GM12892 (cell line): ENCODE measurements at regions not wholly inside any gene's neighbourhood (a gene's known extent, or its start where the extent isn't known, plus 50 kb on each side); places are given as distances from the start of the nearest gene placed in this dataset.
"Not testable (repeated sequence)": the region's sequence is repeated elsewhere in the genome, so short reads cannot be mapped to it uniquely, and the experiment has no call there.

Experiments used
- DNase-seq: peaks from one replicate; pipeline ENCODE4 v3.0.0; 2011; ENCODE audit not compliant: insufficient read length
- FAIRE-seq: peaks from 2 replicates; lab custom pipeline; 2011; peaks lifted over from hg19 to GRCh38; lab: Jason Lieb, UNC
- POLR2A ChIP-seq: IDR thresholded peaks from 2 replicates; pipeline ENCODE4 v1.6.1; 2011; ENCODE audit warnings: low read depth, low read length, control low read depth
- POLR2AphosphoS5 ChIP-seq: IDR thresholded peaks from 2 replicates; pipeline ENCODE4 v1.6.1; 2011; ENCODE audit warnings: low read depth, low read length, control low read depth
- TAF1 ChIP-seq: IDR thresholded peaks from 2 replicates; pipeline ENCODE4 v1.6.1; 2011; ENCODE audit warnings: low read depth, mild to moderate bottlenecking, control low read depth, low read length, borderline replicate concordance

DNA sequence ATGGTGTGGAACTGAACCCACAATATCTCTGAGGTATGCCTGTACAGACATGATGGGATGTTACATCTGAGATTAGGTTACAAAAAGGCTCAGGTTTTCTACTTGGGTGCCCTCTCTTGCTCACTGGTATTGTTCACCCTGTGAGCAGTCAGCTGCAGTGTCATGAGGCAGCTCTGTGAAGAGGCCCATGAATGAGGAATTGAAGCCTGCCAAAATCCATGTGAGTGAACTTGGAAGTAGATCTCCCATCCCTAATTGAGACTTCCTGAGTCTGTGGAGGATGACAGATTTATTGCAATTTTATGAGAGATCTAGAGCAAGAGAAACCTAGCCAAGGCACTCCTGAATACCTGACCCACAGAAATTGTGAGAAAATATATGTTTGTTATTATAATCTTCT lies 404.9 kb upstream of the ZEB2 start:
- TF ChIP-seq POLR2AphosphoS5 (no peak), TAF1 (no peak), POLR2A (no peak)
- no peak for FAIRE-seq
- no peak for DNase-seq

DNA sequence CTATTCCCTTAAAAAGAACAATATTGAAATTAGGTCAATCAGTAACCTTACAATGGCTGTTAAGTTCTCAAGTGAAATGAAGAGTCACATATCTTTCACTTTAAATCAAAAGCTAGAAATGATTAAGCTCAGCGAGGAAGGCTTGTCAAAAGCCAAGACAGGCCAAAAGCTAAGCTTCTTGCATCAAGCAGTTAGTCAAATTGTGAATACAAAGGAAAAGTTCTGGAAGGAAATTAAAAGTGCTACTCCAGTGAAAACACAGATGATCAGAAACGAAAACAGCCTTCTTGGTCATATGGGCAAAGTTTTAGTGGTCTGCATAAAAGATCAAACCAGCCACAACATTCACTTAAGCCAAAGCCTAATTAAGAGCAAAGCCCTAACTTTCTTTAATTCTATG lies 402.6 kb upstream of the ZEB2 start:
- no peak for DNase-seq
- FAIRE-seq = no peak
- no peak for TF ChIP-seq POLR2A
- TF ChIP-seq POLR2AphosphoS5 = no peak
- no peak for TF ChIP-seq TAF1

DNA sequence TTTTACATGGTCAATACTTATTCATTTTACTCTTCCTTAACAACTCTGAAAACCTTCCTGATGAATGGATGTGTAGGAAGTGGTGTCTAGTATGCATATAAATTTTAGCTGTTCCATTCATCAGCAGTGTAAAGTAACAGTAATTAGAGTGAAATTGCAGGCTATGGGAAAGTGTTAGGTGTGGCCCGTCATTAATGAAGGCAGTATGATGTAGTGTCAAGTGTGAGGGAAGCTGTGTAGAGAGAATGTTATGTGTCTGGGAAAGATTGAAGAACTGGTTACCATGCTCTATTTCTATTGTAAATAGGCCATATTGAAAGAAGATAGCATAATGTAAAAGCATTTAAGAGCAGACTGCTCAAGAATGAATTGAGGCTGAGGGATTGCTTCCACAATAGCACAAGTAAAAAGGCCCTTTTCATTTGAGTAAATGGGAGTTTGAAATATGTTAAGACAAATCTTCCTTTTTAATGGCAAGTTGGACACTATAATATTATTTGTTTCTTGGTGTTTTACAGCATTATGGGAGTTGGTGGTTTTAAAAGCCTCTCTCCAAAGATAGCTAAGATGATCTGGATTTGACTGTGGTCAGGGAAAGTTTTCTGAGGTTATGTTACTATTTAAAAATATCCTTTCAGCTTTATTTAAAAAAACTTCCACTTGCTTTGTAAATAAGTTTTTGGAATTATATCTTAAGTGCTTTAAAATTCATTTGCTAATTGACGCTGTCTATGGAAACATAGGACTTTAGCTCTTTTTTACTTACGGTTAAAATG lies 401.0 kb upstream of the ZEB2 start:
- no peak for FAIRE-seq
- DNase-seq = no peak
- TF ChIP-seq TAF1 (no peak), POLR2AphosphoS5 (no peak), POLR2A (no peak)

DNA sequence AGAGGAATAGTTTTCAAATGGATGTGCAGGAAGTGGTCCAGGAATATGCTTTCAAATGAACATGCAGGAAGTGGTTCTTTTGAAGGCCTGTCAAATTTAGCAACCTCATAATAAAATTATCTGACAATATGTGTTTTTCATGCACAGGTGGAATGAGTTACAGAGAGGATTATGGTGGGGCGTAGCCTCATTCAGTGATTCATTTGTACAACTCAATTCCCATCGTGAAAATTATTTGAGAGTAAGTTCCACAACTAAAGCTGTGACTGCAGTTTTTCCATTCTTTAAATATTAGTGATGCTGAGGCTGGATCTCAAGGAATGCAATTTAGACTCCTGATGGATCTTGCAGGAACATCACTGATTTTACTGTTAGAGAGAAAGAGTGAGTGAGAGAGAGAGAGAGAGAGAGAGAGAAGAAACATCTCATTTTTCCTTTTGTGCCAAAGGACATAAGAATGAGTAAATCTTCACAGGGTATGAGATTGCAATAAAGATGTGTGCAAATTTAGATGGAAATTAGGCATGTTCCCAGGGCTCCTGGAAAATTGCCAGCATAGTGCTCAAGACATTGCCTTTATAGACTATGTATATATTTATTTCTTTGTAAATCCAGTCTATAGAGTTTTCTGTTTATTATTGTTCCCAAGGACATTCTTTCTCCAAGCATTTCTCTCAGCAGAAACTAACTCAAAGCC lies 394.9 kb upstream of the ZEB2 start:
- DNase-seq = no peak
- no peak for FAIRE-seq
- TF ChIP-seq TAF1 = no peak
- TF ChIP-seq POLR2AphosphoS5 = no peak
- TF ChIP-seq POLR2A = no peak

DNA sequence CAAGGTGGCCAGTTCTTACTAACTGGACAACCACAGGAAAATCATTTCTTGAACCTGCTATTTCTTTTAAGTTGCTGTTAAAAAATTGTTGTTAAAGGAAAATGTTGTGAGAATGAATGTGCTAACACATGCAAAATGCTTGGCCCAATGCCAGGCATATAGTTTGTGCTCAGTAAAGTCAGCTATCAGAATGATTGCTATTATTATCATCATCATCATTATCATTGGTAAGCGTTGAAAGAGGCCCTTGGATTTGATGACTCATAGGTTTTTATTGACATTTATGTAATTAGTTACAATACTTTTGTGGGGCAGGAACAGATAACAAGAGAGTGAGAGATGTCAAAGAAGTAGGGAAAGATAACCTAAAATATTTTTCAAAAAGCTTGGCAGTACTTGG lies 394.2 kb upstream of the ZEB2 start:
- FAIRE-seq (no peak), DNase-seq (no peak)
- TF ChIP-seq TAF1 = no peak
- TF ChIP-seq POLR2AphosphoS5 = no peak
- TF ChIP-seq POLR2A = no peak

DNA sequence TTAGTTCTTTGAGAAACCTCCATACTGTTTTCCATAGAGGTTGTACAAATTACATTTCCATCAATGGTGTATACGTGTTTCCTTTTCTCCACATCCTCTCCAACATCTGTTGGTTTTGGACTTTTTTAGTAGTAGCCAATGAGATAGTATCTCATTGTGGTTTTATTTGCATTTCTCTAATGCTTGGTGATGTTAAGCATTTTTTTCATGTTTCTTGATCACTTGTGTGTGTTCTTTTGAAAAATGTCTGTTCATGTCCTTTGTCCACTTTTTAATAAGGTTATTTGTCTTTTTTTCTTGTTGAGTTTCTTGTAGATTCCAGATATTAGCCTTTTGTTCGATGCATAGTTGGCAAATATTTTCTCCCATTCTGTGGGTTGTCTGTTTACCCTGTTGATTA lies 392.3 kb upstream of the ZEB2 start:
- DNase-seq = no peak

DNA sequence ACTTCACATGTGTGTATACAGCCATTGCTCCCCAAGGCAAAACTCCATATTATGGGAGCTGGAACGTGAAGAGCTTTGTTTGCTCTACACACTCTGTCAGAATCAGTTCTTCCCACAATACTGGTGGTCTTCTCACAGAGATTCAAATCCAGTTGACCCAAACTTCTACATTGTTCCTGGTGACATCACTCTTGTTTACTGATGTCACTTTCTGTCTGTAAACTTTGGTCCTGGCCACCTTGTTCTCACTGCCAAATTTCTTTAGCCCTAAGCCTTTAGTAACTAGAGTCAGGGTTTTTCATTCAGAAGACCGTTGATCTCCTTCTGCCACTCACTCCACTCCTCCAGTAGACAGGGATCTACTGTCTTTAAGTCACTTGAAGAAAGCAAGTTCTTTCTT lies 386.0 kb upstream of the ZEB2 start:
- TF ChIP-seq POLR2AphosphoS5 (no peak), TAF1 (no peak), POLR2A (no peak)
- DNase-seq (no peak), FAIRE-seq (no peak)

More for the DNA sequence above, 392.3 kb upstream of the ZEB2 start:
- TF ChIP-seq TAF1 = no peak
- no peak for FAIRE-seq

DNA sequence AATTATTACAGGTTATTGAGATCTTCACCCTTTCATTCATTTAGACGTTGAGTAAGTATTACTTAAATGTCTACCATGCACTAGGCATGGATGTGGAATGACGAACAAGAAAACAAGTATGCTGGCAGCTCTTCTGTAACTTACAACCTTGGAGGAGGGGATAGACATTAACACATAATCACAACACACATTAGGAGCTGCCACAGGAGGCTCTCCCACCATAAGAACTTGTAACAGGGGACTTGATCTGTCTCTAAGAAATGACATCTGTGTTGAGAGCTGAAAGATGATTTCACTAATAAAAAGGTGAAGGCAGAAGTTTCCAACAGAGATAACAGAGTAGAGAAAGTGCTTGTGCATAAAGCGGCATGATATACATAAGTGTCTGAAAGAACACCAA lies 384.7 kb upstream of the ZEB2 start:
- FAIRE-seq = no peak
- no peak for TF ChIP-seq POLR2A
- TF ChIP-seq POLR2AphosphoS5 = no peak
- no peak for TF ChIP-seq TAF1

DNA sequence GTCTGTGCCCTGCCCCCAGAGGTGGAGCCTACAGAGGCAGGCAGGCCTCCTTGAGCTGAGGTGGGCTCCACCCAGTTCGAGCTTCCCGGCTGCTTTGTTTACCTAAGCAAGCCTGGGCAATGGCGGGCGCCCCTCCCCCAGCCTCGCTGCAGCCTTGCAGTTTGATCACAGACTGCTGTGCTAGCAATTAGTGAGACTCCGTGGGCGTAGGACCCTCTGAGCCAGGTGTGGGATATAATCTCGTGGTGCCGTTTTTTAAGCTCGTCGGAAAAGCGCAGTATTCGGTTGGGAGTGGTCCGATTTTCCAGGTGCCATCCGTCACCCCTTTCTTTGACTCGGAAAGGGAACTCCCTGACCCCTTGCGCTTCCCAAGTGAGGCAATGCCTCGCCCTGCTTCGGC lies 383.1 kb upstream of the ZEB2 start:
- FAIRE-seq = not testable (repeated sequence)

More for the DNA sequence above, 384.7 kb upstream of the ZEB2 start:
- DNase-seq = no peak

DNA sequence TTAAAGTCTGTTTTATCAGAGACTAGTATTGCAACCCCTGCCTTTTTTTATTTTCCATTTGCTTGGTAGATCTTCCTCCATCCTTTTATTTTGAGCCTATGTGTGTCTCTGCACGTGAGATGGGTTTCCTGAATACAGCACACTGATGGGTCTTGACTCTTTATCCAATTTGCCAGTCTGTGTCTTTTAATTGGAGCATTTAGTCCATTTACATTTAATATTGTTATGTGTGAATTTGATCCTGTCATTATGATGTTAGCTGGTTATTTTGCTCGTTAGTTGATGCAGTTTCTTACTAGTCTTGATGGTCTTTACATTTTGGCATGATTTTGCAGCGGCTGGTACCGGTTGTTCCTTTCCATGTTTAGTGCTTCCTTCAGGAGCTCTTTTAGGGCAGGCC lies 381.5 kb upstream of the ZEB2 start:
- DNase-seq, FAIRE-seq: not testable (repeated sequence)

More for the DNA sequence above, 383.1 kb upstream of the ZEB2 start:
- not testable (repeated sequence) for DNase-seq

DNA sequence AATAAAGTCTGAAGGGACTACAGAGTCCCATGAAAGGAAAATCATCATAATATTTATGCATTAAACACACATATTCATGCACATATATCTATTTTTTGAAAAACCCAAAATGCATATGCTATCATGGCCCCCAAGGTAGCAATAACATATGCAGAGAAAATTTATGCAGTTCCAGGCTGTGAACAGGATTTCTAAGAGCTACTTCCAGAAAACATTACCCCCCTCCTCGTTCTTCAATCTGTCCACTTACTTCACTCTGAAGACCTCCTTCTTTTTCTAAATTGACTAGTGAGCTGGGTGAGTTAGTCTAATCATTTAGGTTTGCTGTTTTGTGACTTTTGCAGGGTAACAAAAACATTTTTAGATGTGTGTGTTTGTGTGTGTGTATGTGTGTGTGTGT lies 376.4 kb upstream of the ZEB2 start:
- DNase-seq = no peak
- no peak for TF ChIP-seq POLR2AphosphoS5
- no peak for TF ChIP-seq TAF1
- TF ChIP-seq POLR2A = no peak
- no peak for FAIRE-seq
